DMS53 treated with DMSO at 0.1 percent for 48 hours (cell line): ENCODE measurements at regions not wholly inside any gene's neighbourhood (a gene's known extent, or its start where the extent isn't known, plus 50 kb on each side); places are given as distances from the start of the nearest gene placed in this dataset.
"Not testable (repeated sequence)": the region's sequence is repeated elsewhere in the genome, so short reads cannot be mapped to it uniquely, and the experiment has no call there.

Source experiments
- DNase-seq: peaks from one replicate; lab custom pipeline; 2025; ENCODE audit not compliant: unreplicated experiment; lab: John Stamatoyannopoulos, UW

DNA sequence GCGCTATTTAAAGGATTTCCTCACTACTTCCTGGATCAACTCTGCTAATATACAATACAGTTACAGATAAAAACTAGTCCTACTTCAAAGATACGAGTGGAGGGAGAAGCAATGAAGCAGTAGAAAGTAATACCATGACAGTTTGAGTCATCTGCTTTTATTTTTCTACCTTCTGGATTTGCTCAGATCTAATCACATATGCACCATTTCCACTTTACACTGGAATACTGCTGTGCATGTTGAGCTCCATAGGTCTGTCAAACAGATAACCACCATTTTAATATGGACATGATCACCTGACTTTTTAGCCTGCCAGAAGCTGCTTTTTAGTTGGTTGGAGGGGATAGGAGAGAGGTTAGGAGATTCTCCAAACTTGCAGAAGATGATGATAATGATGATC is 92.5 kb downstream of the MMUT start:
- DNase-seq: no peak

DNA sequence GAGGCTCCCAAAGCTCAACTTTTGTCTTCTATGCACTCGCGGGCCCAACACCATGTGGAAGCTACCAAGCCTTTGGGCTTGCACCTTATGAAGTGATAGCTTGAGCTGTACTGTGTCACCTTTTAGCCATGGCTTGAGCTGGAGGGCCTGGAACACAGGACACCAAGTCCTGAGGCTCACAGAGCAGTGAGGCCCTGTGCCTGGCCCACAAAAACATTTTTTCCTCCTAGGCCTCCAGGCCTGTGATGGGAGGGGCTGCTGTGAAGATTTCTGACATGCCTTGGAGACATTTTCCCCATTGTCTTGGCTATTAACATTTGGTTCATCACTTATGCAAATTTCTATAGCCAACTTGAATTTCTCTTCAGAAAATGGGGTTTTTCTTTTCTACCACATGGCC is 96.5 kb downstream of the MMUT start:
- DNase-seq: no peak

DNA sequence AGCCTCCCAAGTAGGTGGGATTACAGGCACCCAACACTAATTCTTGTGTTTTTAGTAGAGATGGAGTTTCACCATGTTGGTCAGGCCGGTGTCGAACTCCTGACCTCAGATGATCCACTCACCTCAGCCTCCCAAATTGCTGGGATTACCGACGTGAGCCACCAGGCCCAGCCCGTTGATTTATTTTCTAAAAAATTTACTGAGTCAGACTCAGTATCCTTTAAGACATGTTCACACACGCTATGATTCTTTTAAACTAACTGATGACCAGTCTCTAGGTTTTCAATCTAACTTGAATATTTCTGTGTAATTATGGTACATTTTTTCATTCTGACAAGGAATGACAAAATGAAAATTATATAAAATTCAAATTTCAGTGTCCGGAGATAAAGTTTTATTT is 114.5 kb downstream of the MMUT start:
- no peak for DNase-seq

DNA sequence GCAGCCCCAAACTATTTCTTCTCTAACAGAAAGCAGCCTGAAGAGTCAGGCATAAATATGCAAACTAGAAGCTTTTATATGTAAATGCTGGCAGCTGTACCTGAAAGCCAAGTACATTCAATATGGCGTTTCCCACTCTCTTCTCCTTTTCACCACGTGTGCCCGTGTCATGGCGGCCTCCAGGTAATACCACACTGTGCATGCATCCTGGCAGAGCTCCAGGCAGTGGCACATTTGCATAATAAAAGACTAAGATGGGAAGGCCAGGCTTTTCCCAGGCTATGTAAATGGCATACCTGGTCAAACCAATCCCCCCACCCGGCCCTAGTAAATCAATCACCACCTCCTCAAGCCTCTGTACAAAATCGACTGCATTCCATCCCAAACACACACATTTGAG is 120.6 kb downstream of the MMUT start:
- no peak for DNase-seq

DNA sequence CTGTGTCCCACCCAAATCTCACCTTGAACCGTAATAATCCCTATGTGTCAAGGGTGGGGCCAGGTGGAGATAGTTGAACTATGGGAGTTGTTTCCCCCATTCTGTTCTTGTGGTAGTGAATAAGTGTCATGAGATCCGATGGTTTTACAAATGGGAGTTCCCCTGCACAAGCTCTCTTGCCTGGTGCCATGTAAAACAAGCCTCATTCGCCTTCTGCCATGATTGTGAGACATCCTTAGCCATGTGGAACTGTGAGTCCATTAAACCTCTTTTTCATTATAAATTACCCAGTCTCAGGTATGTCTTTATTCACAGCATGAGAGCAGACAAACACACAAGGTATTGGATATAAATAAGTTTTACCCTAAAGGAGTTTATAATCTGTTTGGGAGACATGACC is 121.2 kb downstream of the MMUT start:
- DNase-seq: no peak

DNA sequence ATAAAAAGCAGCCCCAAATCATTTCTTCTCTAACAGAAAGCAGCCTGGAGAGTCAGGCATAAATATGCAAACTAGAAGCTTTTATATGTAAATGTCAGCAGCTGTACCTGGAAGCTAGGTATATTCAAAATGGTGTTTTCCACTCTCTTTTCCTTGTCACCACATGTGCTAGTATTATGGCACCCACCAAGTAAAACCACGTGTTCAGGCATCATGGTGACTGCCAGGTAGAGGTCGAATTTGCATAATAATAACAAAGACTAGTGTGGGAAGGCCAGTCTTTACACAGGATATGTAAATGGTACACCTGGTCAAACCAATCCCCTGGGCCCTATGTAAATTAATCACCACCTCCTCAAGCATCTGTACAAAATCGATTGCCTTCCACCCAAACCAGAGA is 124.0 kb downstream of the MMUT start:
- DNase-seq: no peak

DNA sequence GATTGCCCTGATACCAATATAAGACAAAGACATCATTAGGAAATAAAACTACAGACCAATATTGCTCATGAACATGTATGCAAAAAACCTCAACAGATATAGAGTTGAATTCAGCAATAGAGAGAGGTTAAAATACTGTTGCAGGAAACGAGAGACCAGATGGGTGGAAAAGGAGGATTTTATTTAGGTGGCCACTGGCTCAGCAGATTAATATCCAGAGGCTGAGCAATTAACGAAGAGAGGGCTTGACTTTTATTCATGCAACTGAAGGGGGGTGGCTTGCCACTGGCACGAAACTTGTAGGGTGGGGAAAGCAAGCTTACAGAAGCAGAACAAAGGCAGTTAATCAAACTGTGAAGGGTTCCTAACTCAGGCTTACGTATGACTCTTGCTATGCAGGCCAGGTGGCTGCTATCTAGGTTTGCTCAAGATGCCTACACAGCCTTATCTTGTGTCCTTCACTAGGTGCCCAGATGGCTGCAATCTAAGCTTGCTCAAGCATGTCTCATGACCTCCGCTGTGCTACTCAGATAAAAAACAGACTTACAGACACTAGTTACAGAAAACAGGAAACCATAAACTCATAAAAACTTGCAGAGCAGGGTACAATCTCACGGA is 126.4 kb downstream of the MMUT start:
- no peak for DNase-seq

DNA sequence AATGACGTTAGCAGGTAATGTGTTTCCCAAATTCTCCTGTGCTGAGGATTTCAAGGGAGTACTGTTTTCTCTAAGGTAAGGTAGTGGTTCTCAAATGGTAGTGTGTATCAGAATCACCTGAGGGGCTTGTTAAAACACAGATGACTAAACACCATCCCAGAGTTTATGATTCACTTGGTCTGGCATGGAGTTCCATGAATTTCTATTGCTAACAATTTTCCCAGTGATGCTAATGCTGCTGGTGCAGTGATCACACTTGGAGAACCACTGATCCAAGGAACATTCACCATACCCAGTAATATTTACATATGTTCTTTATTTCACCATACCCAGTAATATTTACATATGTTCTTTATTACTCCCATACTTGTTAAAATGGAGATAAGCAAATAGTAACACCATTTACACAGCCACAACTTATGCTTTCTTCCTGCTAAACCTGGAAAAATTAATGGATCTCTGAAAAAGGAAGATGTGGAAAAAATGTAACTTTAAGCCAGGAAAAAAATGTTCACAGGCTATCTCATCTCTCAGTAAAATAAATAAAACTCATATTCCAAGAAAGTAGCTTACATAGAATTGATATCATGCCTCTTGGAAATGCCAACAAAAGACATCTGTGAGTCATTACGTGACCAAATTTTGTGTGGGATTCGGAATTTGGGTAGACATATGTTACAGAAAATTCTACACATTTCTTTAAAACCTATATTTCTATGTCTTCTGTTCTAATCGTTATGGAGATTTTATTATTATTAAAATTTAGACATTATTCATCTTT is 129.5 kb downstream of the MMUT start:
- no peak for DNase-seq

DNA sequence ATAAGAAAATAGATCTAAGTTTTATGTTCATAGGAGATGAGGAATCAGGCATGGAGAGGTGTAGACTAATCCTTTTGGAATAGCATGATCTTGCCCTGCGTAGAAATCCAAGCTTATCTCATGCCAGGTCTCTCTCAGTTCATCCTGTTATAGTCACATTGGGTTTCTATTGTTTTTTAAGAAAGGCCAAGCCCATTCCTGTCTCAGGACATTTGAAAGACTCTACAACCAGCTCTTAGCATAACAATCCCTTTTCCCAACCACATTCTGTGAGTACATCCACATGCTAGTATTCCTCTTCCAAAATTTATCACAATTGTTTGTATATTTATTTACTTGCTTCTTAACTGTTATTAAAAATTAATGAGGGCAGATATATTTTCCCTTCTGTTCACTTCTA is 130.3 kb downstream of the MMUT start:
- DNase-seq: no peak

DNA sequence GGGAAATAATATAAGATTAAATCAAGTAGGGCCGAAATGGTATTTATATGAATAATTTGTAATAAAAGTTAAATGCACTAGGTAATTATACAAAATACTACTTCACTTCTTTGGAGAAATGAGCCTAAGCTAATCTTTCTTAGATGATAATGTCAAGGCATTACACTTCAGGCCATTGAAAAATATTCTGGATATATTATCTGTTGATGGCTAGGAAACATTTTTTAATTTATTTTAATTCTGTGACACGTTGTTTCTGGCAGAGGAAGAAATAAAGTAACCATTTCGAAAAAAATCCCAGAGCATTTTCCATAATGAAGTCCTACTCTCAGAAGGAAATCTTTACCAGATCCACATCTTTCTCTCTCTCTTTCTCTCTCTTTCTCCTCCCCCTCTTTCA is 133.9 kb downstream of the MMUT start:
- DNase-seq: no peak

DNA sequence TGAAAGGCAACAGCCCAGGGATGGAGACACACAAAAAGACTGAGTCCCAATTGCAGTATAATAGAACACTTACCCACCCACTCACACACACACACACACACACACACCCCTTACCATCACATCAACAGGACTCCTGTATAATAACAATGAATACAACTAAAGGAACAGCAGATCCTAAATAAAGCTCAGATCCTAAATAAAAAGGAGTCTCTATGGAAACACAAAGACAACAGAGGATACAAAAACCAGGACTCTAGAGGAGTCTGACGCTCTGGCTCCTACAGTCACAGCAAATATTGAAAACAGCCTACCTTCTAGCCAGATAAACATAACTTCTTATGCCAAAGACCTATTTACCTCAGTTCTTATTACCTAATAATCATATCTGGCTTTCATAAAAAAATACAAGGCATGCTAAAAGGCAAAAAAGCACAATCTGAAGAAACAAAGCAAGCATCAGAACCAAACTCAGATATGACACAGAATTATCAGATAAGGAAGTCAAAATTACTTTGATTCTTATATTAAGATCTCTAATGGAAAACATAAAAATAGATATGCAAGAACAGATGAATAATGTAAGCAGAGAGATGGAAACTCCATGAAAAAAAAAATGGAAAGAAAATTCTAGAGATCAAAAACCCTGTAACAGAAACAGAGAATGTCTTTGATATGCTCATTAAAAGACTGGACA is 134.9 kb downstream of the MMUT start:
- no peak for DNase-seq

DNA sequence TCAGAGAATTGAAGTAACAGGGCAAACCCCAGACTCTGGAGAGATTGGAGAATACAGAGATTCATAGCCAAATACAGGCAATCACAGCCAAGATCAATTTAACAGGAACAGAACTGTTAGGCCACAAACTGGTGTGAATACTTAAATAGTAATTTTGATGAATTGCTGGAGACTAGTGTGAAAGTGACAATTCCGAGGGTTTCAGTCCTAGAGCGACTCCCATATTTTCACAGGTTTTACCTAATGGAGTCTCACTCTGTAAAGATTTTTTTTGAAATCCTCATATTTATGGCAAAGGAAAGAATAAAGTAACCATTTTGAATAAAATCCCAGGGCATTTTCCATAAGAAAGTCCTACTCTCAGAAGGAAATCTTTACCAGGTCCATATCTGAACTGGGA is 135.5 kb downstream of the MMUT start:
- DNase-seq: no peak

DNA sequence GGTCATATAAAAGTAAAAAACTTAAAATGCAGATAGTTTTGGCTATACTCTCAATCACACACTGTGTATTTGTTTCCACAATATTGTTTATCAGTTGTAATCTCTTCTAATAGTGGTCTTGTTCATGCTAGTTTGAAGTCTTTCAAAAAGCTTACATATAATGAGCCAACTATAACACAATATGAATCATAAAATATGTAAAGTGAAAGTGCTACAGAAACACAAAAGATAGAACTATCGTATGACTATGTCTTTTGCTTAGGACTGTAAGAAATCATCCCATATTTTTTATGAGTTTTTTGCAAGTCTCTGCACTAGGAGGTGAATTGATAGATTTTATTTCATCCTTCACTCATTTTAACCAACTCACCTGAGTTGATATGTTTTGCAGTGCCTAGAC is 136.0 kb downstream of the MMUT start:
- no peak for DNase-seq

DNA sequence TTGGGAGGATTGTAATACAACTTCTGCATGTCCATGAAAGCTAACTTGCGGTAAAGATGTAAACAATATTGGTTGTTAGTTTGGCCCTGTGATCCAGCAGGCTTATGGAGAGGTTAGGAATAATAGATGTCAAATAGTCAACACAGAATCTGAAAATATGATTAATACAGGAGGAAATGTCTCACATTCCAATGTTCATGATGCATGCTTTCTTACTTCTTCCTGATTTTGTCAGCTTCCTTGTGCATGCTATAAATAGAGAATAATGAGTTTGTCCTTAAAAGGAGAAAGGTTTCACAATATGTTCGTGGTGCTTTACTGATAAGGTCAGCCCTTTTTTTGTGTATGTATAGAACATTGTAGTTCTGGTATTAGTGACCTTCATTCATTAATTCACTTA is 136.7 kb downstream of the MMUT start:
- no peak for DNase-seq

DNA sequence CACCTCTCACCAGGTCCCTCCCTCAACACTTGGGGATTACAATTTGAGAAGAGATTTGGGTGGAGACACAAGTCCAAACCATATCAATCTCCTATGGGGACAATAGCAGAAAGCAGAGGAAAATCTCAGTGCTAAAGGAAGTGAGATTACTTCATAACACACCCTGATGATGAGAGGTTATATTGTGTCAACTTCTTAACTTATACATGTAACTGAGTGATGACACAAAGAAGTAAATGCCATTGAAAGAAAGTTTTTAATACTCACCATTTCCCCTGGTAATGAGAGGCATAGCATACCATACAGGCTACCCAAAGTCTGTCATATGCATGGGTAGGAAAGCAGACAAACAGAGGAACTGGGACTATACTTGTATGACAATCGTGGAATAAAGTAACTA is 137.2 kb downstream of the MMUT start:
- no peak for DNase-seq

DNA sequence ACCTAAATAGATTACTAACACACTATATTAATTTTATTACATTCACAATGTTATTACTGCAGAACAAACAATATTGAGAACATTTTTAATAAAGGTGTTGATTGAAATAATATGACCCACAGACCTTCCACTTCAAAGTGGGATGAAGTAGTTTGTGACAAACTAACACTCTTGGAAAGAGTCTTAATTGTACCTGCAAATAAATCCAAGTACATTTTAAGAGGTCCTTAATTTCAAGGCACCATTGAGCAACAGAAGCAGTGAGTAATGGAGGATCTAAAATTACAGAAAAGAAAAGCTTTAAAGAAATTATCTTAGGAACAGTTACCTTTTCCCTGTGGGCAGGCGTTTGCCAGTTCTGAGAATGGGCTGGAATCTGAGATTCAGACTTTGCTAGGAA is 140.2 kb downstream of the MMUT start:
- DNase-seq: no peak

DNA sequence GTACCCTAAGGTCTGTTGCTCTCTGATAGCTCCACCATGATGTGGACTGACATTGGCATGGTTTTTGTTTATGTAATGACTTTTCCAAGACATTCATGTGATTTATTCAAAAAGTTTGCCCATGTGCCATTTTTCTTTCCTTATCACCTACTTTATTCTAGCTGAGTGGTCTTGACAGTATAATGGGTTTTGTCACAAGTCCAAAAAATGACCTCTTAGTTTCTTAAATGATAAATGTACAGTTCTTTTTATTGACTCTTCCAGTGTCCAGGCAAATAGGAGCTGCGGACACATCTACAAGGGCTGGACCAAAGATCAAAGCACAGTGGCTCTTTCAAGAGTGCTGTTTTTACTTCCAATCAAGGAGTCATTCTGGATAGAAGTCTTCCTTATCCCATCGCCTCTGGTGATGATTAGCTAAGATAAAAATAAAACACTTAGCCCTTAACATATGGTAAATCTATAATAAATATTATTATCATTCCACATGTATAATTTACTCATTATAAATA is 141.4 kb downstream of the MMUT start:
- no peak for DNase-seq

DNA sequence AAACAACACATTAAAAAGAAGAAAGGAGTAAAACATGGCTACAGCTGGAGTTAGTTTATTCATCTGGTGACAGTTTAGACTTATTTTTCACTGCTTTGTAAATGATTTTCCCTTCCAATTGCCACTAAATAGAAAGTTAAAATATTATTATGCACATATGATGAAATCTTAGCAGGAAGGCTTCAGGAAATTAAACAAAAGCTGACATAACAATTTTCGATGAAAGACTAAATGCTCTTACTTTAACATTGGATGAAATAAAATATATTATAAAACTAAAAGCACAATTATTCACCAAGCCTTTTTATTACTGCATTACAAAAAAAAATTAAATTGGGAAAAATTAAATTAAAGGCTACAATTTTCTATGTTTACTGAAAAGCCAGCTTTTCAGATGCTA is 158.0 kb downstream of the MMUT start:
- no peak for DNase-seq

DNA sequence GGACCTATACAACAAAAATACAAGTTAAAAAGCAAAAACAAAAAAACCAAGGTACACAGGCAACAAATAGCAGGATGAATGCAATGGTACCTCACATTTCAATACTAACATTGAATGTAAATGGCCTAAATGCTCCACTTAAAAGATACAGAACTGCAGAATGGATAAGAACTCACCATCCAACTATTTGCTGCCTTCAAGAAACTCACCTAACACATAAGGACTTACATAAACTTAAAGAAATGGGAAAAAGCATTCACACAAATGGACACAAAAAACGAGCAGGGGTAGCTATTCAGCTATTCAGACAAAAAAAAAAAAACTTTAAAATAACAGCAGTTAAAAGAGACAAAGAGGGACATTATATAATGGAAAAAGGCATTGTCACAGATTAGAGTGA is 158.7 kb downstream of the MMUT start:
- not testable (repeated sequence) for DNase-seq

DNA sequence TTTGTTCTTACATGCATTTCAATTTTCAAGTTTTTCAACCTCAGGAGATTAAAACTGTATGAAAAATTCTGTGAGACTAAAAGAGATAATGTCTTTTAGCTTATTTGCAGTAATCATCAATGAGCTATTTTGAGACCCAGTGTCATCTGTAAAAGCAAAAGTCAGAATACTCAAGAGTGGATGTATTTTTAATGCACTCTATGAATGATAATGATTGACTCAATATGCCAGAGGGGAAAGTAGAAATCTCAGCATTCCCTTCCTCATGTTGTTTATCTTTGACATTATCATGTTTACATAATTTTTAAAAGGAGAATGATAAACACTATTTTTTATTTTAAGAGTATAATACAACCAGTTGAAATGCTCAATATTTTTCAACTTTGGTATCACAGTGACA is 162.1 kb downstream of the MMUT start:
- no peak for DNase-seq

DNA sequence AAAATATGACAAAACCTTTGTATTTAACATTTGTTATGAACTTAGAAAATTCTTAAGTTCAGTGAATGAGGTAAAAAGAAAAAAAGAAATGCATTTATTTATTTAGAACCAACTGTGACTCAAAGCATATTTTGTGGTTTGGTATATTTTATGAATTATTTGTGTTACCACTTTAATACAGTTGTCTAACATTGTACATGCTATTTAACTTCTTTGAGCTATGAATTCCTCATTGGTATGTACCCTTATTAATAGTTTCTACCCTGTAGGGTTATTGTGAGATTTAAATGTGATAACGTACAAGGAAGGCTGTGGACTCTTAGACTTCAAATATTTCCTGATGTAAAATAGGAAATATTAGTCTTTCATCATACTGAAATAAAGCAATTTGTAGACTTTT is 162.6 kb downstream of the MMUT start:
- DNase-seq: no peak

DNA sequence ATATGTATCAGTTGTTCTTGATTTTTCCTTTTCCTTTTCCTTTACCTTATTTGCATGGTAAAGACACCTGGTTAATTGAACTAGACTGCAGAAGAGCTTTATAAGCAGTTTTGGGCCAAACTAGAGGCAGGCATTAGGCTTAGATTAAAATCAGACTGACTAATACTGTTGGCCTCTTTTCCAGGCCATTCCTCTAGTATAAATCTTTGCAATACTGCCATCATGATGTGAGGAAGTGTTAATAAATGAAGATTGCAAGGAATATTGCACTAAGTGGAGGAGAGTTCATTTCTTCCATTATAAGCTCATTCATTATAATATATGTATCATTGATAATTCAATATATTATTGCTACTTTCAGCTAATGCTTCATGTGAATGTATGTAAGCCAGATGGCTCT is 163.8 kb downstream of the MMUT start:
- DNase-seq: no peak
